IMR-90 (cell line): ENCODE measurements at regions not wholly inside any gene's neighbourhood (a gene's known extent, or its start where the extent isn't known, plus 50 kb on each side); places are given as distances from the start of the nearest gene placed in this dataset.

Experiments
- CEBPB ChIP-seq: IDR thresholded peaks from 2 replicates; pipeline ENCODE4 v1.6.1; 2012; ENCODE audit warnings: low read depth, low read length, improper control_type of control experiment
- CHD1 ChIP-seq: IDR thresholded peaks from 2 replicates; pipeline ENCODE4 v1.6.1; 2012; ENCODE audit warnings: low read depth, low read length, improper control_type of control experiment
- CTCF ChIP-seq: conservative IDR thresholded peaks from 2 replicates; pipeline ENCODE4 v1.5.1; 2012; ENCODE audit warnings: mild to moderate bottlenecking, low read depth, low read length, improper control_type of control experiment
- FOS ChIP-seq: fragments of 150-350 bp; IDR thresholded peaks from 2 replicates; pipeline ENCODE4 v1.6.1; 2016; ENCODE audit warnings: low read depth, low read length
- MAFK ChIP-seq: IDR thresholded peaks from 2 replicates; pipeline ENCODE4 v1.6.1; 2012; ENCODE audit warnings: low read depth, low read length, improper control_type of control experiment
- MAZ ChIP-seq: IDR thresholded peaks from 2 replicates; pipeline ENCODE4 v1.6.1; 2012; ENCODE audit warnings: low read depth, mild to moderate bottlenecking, low read length, improper control_type of control experiment, moderate library complexity, borderline replicate concordance
- MXI1 ChIP-seq: IDR thresholded peaks from 2 replicates; pipeline ENCODE4 v1.6.1; 2012; ENCODE audit warnings: low read depth, mild to moderate bottlenecking, low read length, moderate library complexity, borderline replicate concordance
- POLR2A ChIP-seq: IDR thresholded peaks from 2 replicates; pipeline ENCODE4 v1.6.1; 2012; ENCODE audit warnings: mild to moderate bottlenecking, low read depth, low read length
- RAD21 ChIP-seq: IDR thresholded peaks from 2 replicates; pipeline ENCODE4 v1.6.1; 2012; ENCODE audit warnings: low read length, improper control_type of control experiment
- SMC3 ChIP-seq: fragments of 150-350 bp; IDR thresholded peaks from 2 replicates; pipeline ENCODE4 v1.6.1; 2016; ENCODE audit warnings: low read depth, mild to moderate bottlenecking, antibody characterized with exemption, low read length, moderate library complexity
- USF2 ChIP-seq: fragments of 150-350 bp; IDR thresholded peaks from 2 replicates; pipeline ENCODE4 v1.6.1; 2017; ENCODE audit warnings: mild to moderate bottlenecking, antibody characterized with exemption, low read length, low read depth

- TF ChIP-seq CHD1 (no peak), MAZ (no peak), CTCF (no peak), USF2 (no peak), POLR2A (no peak), MAFK (no peak), SMC3 (no peak), CEBPB (no peak), FOS (no peak), MXI1 (no peak), RAD21 (no peak)
Observed at GRCh38 chr20:40054311-40054710, 634.7 kb downstream of the MAFB start.
